Caco-2 (cell line): ENCODE measurements at regions not wholly inside any gene's neighbourhood (a gene's known extent, or its start where the extent isn't known, plus 50 kb on each side); places are given as distances from the start of the nearest gene placed in this dataset.

Source experiments
- BruUV-seq: library from RNA; stranded (reverse); fragments of 400-500 nt; replicated peaks from 2 replicates; lab custom pipeline; 2021; lab: Mats Ljungman, UMichigan
- CTCF ChIA-PET: fragments of 300-600 bp; sonication (Branson Sonifier 250); formaldehyde crosslinking; loops from one replicate; lab custom pipeline; 2022; ENCODE audit warnings: antibody characterized with exemption; lab: Charles Lee
- POLR2A ChIA-PET: fragments of 300-600 bp; sonication (Branson Sonifier 250); formaldehyde crosslinking; loops from one replicate; lab custom pipeline; 2022; ENCODE audit warnings: antibody characterized with exemption; lab: Charles Lee
- DNase-seq, 2 experiments: peaks; one replicate each; pipeline versions ENCODE4 v3.0.0 to v3.0.0-alpha.2; 2020 to 2022
- H3K27me3 ChIP-seq: replicated peaks from 2 replicates; pipeline ENCODE4 v1.6.0; 2011; ENCODE audit warnings: low read length; ENCODE audit not compliant: control insufficient read depth, insufficient read depth
- H3K36me3 ChIP-seq: 2 replicates; pipeline ENCODE4 v1.5.1; 2011; ENCODE audit warnings: low read length; ENCODE audit not compliant: control insufficient read depth, insufficient read depth
- H3K4me1 ChIP-seq: fragments of 250-450 bp; sonication (Bioruptor Pico); 2 replicates; pipeline ENCODE4 v1.5.1; 2020; ENCODE audit warnings: mild to moderate bottlenecking
- H3K4me3 ChIP-seq: 2 replicates; pipeline ENCODE4 v1.5.1; 2011; ENCODE audit warnings: low read depth, mild to moderate bottlenecking, control low read depth, low read length
- H3K9me3 ChIP-seq: fragments of 250-450 bp; sonication (Bioruptor Pico); 2 replicates; pipeline ENCODE4 v1.5.1; 2020; ENCODE audit warnings: mild to moderate bottlenecking, moderate library complexity
- H3K27ac Mint-ChIP-seq: one replicate; pipeline ENCODE4 v1.8.0; 2022; ENCODE audit warnings: mixed read lengths; ENCODE audit not compliant: unreplicated experiment
- H3K27me3 Mint-ChIP-seq: one replicate; pipeline ENCODE4 v1.8.0; 2022; ENCODE audit warnings: mixed read lengths; ENCODE audit not compliant: insufficient read depth, unreplicated experiment
- H3K36me3 Mint-ChIP-seq: one replicate; pipeline ENCODE4 v1.8.0; 2022; ENCODE audit warnings: mild to moderate bottlenecking, mixed read lengths; ENCODE audit not compliant: insufficient read depth, unreplicated experiment
- H3K4me1 Mint-ChIP-seq: one replicate; pipeline ENCODE4 v1.8.0; 2022; ENCODE audit warnings: low read depth, mixed read lengths; ENCODE audit not compliant: unreplicated experiment
- H3K4me3 Mint-ChIP-seq: one replicate; pipeline ENCODE4 v1.8.0; 2022; ENCODE audit warnings: mild to moderate bottlenecking, moderate library complexity, mixed read lengths; ENCODE audit not compliant: unreplicated experiment
- H3K9me3 Mint-ChIP-seq: one replicate; pipeline ENCODE4 v1.8.0; 2022; ENCODE audit warnings: mixed read lengths; ENCODE audit not compliant: unreplicated experiment
- CTCF ChIP-seq, 2 experiments: fragments of 200-600 bp in 1 of 2; IDR thresholded peaks; 1 replicate in 1 of 2; 2 replicates in 1 of 2; pipeline versions ENCODE4 v1.5.1 to v1.8.0; 2011 to 2022; ENCODE audit warnings: antibody characterized with exemption in 1 of 2, control low read depth in 1 of 2, inconsistent platforms in 1 of 2, low read depth in 1 of 2, low read length in 1 of 2, mild to moderate bottlenecking in 1 of 2, moderate library complexity in 1 of 2; ENCODE audit not compliant: insufficient read depth in 1 of 2, severe bottlenecking in 1 of 2, unreplicated experiment in 1 of 2
- intact Hi-C: fragments of 100-400 bp; cut with micrococcal nuclease; formaldehyde crosslinking; loops from one replicate; pipeline ENCODE4 v1.10.0; 2022; ENCODE audit not compliant: unreplicated experiment

- no peaks in the 10 kb centered on the region; the same call in 1 of the 2 replicates for H3K27me3 ChIP-seq
- DNase-seq = no peak
- Mint-ChIP-seq H3K4me3 (no peak overlapping the region), H3K36me3 (no peaks in the 10 kb centered on the region), H3K27ac (no peak overlapping the region), H3K9me3 (no peaks in the 10 kb centered on the region), H3K27me3 (no peaks in the 10 kb centered on the region), H3K4me1 (no peaks in the 10 kb centered on the region)
- H3K36me3 ChIP-seq = no peaks in the 10 kb centered on the region
- no TSS peak for BruUV-seq
- H3K4me3 ChIP-seq = no peak overlapping the region
- POLR2A ChIA-PET = no interaction called here
- no peaks in the 10 kb centered on the region for H3K4me1 ChIP-seq
- TF ChIP-seq CTCF (IDR thresholded peaks at IDR 0.05; ENCODE audit: insufficient read depth in 1 of 2, low read depth in 1 of 2, low read length in 1 of 2, severe bottlenecking in 1 of 2, unreplicated experiment in 1 of 2) = no peak
- CTCF ChIA-PET = interaction anchor here (0.6 kb wide), 1 partner anchor 130 kb away, joined by 6 read pairs; no protein-coding TSS in a partner anchor
- no peaks in the 10 kb centered on the region for H3K9me3 ChIP-seq
- intact Hi-C loops = no loop called here
These were observed 154.1 kb downstream of the NUP210 start for GRCh38 chr3:13266005-13266404.

- intact Hi-C loops = no loop called here
- CTCF ChIA-PET = interaction anchor here (0.6 kb wide), 1 partner anchor 129 kb away, joined by 6 read pairs; no protein-coding TSS in a partner anchor
- H3K4me3 Mint-ChIP-seq = no peak overlapping the region
These were observed 154.6 kb downstream of the NUP210 start for GRCh38 chr3:13265507-13265906.

DNA sequence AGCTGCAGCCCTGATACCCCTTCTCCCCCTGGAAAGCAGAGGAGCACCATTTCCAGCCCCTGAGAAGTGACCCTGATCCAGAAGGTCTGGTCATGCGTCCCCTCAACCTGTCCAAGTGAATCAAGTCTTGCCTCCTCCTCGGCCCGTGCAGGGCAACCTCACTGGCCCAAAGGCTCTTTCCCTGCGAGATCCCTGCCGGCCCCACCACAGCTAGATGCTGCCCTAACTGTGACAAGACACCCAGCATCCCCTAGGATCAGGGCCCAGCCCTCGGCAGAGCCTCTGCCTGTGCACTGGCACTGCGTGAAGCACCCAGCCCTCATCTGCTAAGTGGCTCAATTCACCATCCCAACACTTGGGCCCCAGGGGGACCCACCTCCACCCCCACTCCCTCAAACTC is 155.1 kb downstream of the NUP210 start:
- intact Hi-C loops = no loop called here
- TF ChIP-seq CTCF (IDR thresholded peaks at IDR 0.05; ENCODE audit: insufficient read depth in 1 of 2, low read depth in 1 of 2, low read length in 1 of 2, severe bottlenecking in 1 of 2, unreplicated experiment in 1 of 2) = no peak
- ChIA-PET CTCF (no interaction called here), POLR2A (no interaction called here)
- H3K36me3 ChIP-seq = no peaks in the 10 kb centered on the region
- Mint-ChIP-seq H3K36me3 (no peaks in the 10 kb centered on the region), H3K27ac (no peak overlapping the region), H3K9me3 (no peaks in the 10 kb centered on the region), H3K4me3 (no peak overlapping the region), H3K27me3 (no peaks in the 10 kb centered on the region), H3K4me1 (no peaks in the 10 kb centered on the region)
- no peak for DNase-seq
- no peak overlapping the region for H3K4me3 ChIP-seq
- H3K4me1 ChIP-seq = no peaks in the 10 kb centered on the region
- no peaks in the 10 kb centered on the region for H3K9me3 ChIP-seq
- no TSS peak for BruUV-seq
- H3K27me3 ChIP-seq = no peaks in the 10 kb centered on the region; the same call in 1 of the 2 replicates

More at GRCh38 chr3:13265507-13265906, 154.6 kb downstream of the NUP210 start:
- no peaks in the 10 kb centered on the region; the same call in 1 of the 2 replicates for H3K27me3 ChIP-seq
- H3K36me3 ChIP-seq = no peaks in the 10 kb centered on the region
- Mint-ChIP-seq H3K36me3 (no peaks in the 10 kb centered on the region), H3K27ac (no peak overlapping the region), H3K27me3 (no peaks in the 10 kb centered on the region), H3K9me3 (no peaks in the 10 kb centered on the region), H3K4me1 (no peaks in the 10 kb centered on the region)
- no peaks in the 10 kb centered on the region for H3K9me3 ChIP-seq
- TF ChIP-seq CTCF (IDR thresholded peaks at IDR 0.05; ENCODE audit: insufficient read depth in 1 of 2, low read depth in 1 of 2, low read length in 1 of 2, severe bottlenecking in 1 of 2, unreplicated experiment in 1 of 2) = no peak
- no TSS peak for BruUV-seq
- no peak overlapping the region for H3K4me3 ChIP-seq
- no peaks in the 10 kb centered on the region for H3K4me1 ChIP-seq
- POLR2A ChIA-PET = no interaction called here
- no peak for DNase-seq
